T1000 (cell line): ENCODE measurements at regions not wholly inside any gene's neighbourhood (a gene's known extent, or its start where the extent isn't known, plus 50 kb on each side); places are given as distances from the start of the nearest gene placed in this dataset.

Experiments used
- DNase-seq: peaks from one replicate; lab custom pipeline; 2025; ENCODE audit warnings: mixed read lengths; lab: John Stamatoyannopoulos, UW

GRCh38 chr3:159536876-159537275 lies 451.8 kb upstream of the IL12A start:
- DNase-seq, result no peak

- no peak for DNase-seq
These were observed 450.1 kb upstream of the IL12A start for GRCh38 chr3:159538507-159538906.

DNA sequence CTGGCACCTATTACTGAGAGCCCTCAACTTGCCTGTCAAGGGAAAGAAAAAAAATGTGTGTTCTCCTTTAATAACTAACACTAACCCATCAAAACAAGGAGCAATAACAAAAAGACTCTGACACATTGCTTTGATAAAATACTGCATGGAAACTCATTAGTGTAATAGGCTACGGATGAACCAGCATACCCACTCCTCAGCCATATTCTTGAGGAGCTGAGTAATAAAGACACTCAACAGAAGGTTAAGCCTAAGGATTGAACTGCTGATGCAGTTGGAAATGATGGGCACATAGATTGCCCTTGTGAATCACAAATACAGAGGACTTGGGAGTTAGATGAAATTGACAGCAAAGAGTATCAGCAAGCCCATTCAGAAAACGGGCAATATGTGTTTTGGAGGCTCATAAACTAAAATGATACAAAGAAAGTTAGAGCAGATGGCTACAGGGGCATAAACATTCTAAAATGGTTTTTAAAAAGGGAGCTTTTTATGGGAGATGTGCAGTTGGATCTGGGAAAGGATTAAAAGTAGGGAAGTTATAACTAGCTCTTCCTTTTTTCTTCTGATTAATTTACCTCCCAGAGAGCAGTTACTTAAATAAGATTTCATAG lies 447.6 kb upstream of the IL12A start:
- DNase-seq, result no peak

DNA sequence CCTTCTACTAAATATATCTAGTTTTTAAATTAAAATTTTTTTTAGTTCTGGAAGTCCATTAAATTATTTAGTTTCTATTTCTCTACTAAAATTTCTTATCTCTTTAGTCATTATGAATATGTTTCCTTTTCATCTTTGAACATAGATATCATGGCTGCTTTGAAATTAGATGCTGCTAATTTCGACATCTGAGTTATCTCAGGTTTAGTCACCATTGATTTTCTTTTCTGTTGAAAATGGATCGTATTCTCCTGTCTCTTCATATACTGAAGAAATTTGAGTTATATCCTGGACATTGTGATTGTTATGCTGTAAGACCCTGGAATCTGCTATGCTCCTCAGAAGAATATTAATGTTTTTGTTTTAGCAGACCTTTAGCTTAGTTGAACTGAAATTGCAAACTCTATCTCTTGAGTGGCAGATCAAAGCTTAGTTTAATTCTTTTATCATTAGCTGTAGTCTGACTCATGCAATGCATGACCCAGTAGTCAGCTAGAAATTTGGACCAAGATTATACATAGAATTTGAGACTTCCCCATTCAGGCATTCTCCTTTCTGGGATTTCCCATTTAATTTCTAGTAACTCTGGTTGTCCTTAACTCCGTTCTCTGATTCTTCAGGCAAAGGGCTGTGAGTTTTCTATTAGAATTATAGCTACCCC lies 439.8 kb upstream of the IL12A start:
- DNase-seq, result no peak

- no peak for DNase-seq
These were observed 433.4 kb upstream of the IL12A start for GRCh38 chr3:159555205-159555604.

- no peak for DNase-seq
These were observed 428.9 kb upstream of the IL12A start for GRCh38 chr3:159559771-159560170.

- DNase-seq, result no peak
These were observed 428.2 kb upstream of the IL12A start for GRCh38 chr3:159560214-159560979.

DNA sequence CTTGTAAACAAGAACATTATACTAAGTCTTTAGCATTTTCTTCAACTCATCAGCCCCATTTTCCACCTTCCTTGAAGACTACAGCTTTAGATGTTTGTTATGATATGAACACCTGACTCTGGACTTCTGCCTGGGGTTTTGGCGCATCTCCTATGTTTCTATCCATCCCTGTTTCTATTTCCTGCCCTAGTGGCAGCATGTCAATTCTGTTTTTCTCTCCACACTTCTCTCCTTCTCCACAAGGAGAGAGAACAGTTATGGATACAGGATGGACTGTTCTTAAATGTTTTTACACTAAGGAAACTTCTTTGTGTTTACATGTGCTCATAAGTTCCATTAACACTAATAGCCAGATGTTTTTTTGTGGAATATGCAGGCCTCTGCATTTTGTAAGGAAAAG lies 423.3 kb upstream of the IL12A start:
- no peak for DNase-seq

- no peak for DNase-seq
These were observed 405.0 kb upstream of the IL12A start for GRCh38 chr3:159583662-159584061.

- DNase-seq, result no peak
These were observed 404.2 kb upstream of the IL12A start for GRCh38 chr3:159584421-159584820.

- no peak for DNase-seq
These were observed 401.9 kb upstream of the IL12A start for GRCh38 chr3:159586571-159587202.

DNA sequence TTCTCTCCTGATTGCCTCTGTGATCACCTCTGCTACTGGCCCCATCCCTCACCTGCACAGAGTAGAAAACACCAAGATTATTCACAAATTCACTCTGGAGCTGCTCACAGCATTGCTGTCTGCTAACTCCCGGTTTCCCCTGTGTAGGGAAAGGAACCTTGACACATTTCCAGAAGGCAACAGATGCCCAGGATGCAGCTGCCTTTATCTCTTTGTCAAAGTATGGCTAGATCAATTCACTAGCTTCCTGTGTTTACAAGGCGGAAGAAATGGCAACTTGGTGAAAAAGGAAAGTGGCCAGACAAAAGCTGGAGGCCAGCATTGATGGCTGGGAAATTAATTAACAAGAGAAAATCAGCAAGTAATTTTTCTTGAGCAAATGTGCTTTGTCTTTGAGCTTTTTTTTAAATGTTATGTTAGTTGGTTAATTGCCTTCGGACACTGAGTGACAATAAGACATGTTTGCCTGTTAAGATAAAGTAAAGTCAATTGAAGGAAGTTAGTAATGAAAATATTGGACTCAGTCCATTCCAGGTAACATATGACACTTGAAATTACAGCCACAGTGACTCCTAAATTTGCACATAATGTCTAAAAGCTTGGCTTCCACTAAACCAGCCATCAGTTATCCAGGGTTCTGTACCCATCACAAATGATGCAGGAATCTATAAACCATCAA lies 394.6 kb upstream of the IL12A start:
- DNase-seq, result no peak

GRCh38 chr3:159600291-159600690 lies 388.3 kb upstream of the IL12A start:
- no peak for DNase-seq

DNA sequence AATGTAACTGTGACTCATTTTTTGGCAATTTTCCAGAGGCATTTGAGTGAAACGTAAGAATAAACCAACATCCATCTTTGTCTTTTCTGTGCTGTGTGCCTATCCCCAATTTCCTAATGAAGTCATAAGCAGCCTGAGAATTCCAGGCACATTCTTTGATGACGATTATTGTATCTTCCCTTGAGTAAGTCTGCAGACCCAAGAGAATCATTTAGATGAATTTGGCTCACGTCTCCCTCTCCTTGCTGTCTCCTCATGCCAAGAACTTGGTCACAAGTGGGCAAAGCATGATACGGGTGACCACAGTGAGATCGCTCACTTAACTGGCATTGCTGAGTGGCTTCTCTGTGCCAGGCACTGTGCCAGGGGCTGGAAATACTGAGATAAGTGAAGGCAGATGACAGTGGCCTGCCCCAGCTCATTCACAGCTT lies 384.5 kb upstream of the IL12A start:
- no peak for DNase-seq

GRCh38 chr3:159605101-159605500 lies 383.5 kb upstream of the IL12A start:
- no peak for DNase-seq

DNA sequence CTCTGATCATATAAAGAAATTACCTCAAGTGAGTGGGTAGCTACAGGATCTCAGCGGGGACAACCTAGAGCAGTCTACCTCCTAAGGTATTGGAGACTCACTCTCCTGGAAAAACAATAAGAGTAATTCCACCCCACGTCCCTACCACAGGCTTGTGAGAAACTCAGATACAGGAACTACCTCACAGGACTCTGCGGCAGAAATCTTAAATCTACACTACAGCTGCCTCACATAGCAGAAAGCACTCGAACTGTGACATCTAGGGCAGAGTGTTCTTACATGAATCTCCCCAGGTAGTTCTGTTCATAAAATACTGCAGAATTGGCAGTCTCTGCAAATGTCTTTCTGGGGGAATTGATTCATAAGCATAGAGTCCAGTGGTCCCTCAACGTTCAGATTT lies 382.9 kb upstream of the IL12A start:
- no peak for DNase-seq

- DNase-seq, result no peak
These were observed 380.8 kb upstream of the IL12A start for GRCh38 chr3:159607856-159608255.

DNA sequence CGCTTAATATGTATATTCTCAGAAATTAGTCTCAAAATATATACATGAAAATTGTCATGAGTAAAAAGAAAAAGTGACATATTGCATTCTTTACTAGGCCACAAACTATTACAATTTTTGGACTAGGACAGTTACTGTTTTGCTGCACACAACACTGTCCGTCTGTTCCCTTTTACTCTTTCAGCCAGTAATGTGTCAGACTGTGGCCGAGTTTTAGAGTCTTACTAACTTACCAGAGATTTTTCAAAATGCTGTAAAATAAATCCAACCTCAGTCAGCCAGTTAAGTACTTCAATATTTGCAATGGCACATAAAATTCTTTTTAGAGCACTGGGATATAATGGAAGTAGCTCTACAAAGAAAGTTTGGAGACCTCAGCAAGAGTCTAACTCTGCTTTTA lies 380.3 kb upstream of the IL12A start:
- no peak for DNase-seq

DNA sequence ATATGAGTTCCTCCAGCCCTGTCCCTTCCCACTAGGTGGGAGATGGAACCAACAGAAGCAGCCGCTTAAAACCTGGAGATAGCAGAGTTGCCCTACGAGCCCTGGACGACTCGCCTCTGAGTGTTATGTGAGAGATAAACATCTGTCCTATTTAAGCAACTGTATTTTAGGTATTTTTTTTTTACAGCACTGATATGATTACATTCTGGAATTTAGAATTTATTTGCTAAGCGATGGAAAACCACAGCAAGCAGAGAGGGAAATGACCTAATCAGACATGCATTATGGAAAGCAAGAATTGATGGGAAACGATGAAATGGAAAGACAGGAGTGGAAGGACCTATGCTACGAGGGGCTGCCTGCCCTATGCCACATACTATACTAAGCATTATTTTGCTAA lies 379.0 kb upstream of the IL12A start:
- DNase-seq, result no peak

DNA sequence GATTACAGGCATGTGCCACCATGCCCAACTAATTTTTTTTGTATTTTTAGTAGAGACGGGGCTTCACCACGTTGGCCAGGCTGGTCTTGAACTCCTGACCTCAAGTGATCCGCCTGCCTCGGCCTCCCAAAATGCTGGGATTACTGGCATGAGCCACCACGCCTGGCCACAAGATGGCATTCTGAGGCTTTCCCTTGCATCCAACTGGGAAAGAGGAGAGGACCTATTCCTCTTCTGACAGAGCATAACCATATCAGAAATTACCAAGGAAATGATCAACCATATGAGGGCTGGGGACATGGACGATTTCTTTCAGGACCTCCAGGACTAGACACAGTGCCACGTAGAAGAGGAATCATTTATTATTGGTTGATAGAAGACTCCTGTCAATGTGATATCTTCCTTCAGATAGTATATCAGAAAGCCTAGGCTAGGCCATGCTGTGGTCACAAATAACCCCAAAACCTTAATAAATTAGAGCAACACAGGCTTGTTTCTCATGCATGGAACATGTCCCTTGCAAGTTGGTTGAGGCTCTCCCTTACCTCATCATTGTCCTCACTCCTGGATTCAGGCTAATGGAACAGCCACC lies 372.3 kb upstream of the IL12A start:
- DNase-seq, result peak; percentile 13

DNA sequence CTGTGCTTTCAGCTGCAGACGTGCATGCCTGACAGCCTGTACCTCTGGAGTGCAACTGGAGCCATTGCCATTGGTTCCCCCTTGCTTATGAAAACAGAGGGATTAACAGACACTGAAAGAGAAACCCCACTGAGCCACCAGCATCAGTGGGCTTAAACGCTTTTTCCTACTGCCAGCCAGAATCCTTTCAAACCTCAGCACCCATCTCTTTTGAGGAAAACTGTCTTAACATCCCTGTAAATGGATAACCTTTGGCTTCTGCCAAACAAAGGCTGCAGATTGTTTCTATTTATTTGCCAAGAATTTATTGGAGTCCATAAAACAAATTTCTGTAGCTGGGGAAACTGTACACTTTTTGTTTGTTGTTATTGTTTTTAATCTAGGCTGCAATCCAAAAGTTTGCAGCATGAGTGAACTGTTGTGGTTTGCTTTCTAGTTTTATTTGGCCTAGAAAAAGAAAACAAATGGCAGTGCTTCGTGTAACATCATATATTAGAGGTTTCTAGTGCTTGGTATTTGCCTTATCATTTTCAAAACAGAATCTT lies 369.2 kb upstream of the IL12A start:
- no peak for DNase-seq

GRCh38 chr3:159620281-159620680 lies 368.4 kb upstream of the IL12A start:
- no peak for DNase-seq
